Progenitor cell of endocrine pancreas (in vitro differentiated cells): ENCODE measurements at regions not wholly inside any gene's neighbourhood (a gene's known extent, or its start where the extent isn't known, plus 50 kb on each side); places are given as distances from the start of the nearest gene placed in this dataset.

Experiments used
- DNase-seq: peaks from one replicate; pipeline ENCODE4 v3.0.0; 2021; ENCODE audit warnings: low spot score; ENCODE audit not compliant: unreplicated experiment
- H3K27ac Mint-ChIP-seq: 2 replicates; pipeline ENCODE4 v1.8.0; 2021; ENCODE audit warnings: mild to moderate bottlenecking, moderate library complexity, mixed read lengths
- H3K27me3 Mint-ChIP-seq: 2 replicates; pipeline ENCODE4 v1.8.0; 2021; ENCODE audit warnings: mixed read lengths
- H3K36me3 Mint-ChIP-seq: 2 replicates; pipeline ENCODE4 v1.8.0; 2022; ENCODE audit warnings: mixed read lengths; ENCODE audit not compliant: insufficient read depth
- H3K4me1 Mint-ChIP-seq: 2 replicates; pipeline ENCODE4 v1.8.0; 2021; ENCODE audit warnings: low read depth, mixed read lengths
- H3K4me3 Mint-ChIP-seq: 2 replicates; pipeline ENCODE4 v1.8.0; 2021; ENCODE audit warnings: low read depth, mild to moderate bottlenecking, moderate library complexity, mixed read lengths
- H3K9me3 Mint-ChIP-seq: 2 replicates; pipeline ENCODE4 v1.8.0; 2021; ENCODE audit warnings: low read depth, mixed read lengths
- TF ChIP-seq, protein P1 (sequence below): fragments of 200-600 bp; sonication (generic); IDR thresholded peaks from one replicate; pipeline ENCODE4 v1.5.0; 2021; ENCODE audit warnings: antibody characterized with exemption, mild to moderate bottlenecking; ENCODE audit not compliant: unreplicated experiment

DNA sequence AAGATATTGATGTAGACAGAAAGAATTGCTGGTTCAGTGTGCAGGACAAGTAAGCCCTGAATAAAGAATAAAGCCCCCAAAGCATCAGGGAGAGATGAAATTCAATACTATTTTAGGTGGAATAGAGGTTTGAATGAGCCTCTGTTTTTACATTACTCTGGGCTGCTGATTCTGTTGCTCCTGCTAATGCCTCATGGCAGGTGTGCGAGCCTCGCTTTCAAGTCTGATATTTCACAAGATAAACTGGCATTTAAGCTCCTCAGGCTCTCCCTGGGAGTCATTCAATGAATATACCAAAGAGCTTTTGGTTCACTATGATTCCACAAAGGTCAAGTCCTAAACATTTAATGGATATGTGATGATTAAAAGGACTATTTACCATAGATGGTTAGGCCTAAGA, 601.0 kb upstream of the SLC39A10 start:
- DNase-seq, result no peak
- Mint-ChIP-seq H3K36me3 (no peaks in the 10 kb centered on the region), H3K27me3 (no peaks in the 10 kb centered on the region), H3K9me3 (no peaks in the 10 kb centered on the region), H3K4me3 (no peak overlapping the region), H3K27ac (no peak overlapping the region), H3K4me1 (no peaks in the 10 kb centered on the region)
- TF ChIP-seq, protein P1, sequence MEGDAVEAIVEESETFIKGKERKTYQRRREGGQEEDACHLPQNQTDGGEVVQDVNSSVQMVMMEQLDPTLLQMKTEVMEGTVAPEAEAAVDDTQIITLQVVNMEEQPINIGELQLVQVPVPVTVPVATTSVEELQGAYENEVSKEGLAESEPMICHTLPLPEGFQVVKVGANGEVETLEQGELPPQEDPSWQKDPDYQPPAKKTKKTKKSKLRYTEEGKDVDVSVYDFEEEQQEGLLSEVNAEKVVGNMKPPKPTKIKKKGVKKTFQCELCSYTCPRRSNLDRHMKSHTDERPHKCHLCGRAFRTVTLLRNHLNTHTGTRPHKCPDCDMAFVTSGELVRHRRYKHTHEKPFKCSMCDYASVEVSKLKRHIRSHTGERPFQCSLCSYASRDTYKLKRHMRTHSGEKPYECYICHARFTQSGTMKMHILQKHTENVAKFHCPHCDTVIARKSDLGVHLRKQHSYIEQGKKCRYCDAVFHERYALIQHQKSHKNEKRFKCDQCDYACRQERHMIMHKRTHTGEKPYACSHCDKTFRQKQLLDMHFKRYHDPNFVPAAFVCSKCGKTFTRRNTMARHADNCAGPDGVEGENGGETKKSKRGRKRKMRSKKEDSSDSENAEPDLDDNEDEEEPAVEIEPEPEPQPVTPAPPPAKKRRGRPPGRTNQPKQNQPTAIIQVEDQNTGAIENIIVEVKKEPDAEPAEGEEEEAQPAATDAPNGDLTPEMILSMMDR, result no peak

- H3K27me3 Mint-ChIP-seq, result no peaks in the 10 kb centered on the region
- no peak overlapping the region for H3K4me3 Mint-ChIP-seq
- TF ChIP-seq, protein P1, result no peak
- H3K9me3 Mint-ChIP-seq, result no peaks in the 10 kb centered on the region
- H3K27ac Mint-ChIP-seq, result no peak overlapping the region
- DNase-seq, result no peak
- H3K36me3 Mint-ChIP-seq, result no peaks in the 10 kb centered on the region
- H3K4me1 Mint-ChIP-seq, result no peaks in the 10 kb centered on the region
These were observed 605.6 kb upstream of the SLC39A10 start for GRCh38 chr2:195051401-195051800.

- no peak for DNase-seq
- H3K27me3 Mint-ChIP-seq, result no peaks in the 10 kb centered on the region
- no peaks in the 10 kb centered on the region for H3K9me3 Mint-ChIP-seq
- H3K27ac Mint-ChIP-seq, result no peak overlapping the region
- H3K4me1 Mint-ChIP-seq, result no peaks in the 10 kb centered on the region
- TF ChIP-seq, protein P1, result no peak
- no peaks in the 10 kb centered on the region for H3K36me3 Mint-ChIP-seq
- H3K4me3 Mint-ChIP-seq, result no peak overlapping the region
These were observed 607.5 kb upstream of the SLC39A10 start for GRCh38 chr2:195049372-195050031.

- DNase-seq, result no peak
- H3K27me3 Mint-ChIP-seq, result no peaks in the 10 kb centered on the region
- H3K4me1 Mint-ChIP-seq, result no peaks in the 10 kb centered on the region
- H3K36me3 Mint-ChIP-seq, result no peaks in the 10 kb centered on the region
- no peak overlapping the region for H3K4me3 Mint-ChIP-seq
- no peaks in the 10 kb centered on the region for H3K9me3 Mint-ChIP-seq
- no peak overlapping the region for H3K27ac Mint-ChIP-seq
- TF ChIP-seq, protein P1, result no peak
These were observed 609.1 kb upstream of the SLC39A10 start for GRCh38 chr2:195047955-195048354.

DNA sequence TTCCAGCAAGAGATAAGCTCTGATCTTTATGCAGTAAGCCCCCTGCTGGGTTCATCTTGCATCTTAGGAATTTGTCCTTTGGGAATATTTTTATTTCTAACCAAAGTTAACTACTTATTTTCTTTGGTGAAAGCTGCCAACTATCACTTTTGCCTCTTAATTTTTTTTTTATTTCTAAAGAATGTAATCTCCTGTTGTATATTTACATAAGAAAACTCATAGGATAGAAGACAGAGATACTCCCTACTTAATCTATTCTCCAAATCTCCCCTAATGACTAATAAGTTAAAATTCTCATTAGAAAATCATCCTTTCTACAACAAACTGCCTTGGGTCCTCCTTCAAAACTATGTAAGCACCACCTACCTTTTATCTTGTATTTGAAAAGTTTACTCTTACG, 612.2 kb upstream of the SLC39A10 start:
- H3K4me1 Mint-ChIP-seq, result no peaks in the 10 kb centered on the region
- H3K9me3 Mint-ChIP-seq, result no peaks in the 10 kb centered on the region
- TF ChIP-seq, protein P1, result no peak
- DNase-seq, result no peak
- no peaks in the 10 kb centered on the region for H3K36me3 Mint-ChIP-seq
- H3K27me3 Mint-ChIP-seq, result no peaks in the 10 kb centered on the region
- H3K4me3 Mint-ChIP-seq, result no peak overlapping the region
- no peak overlapping the region for H3K27ac Mint-ChIP-seq
